GM19351 (cell line): ENCODE measurements at regions not wholly inside any gene's neighbourhood (a gene's known extent, or its start where the extent isn't known, plus 50 kb on each side); places are given as distances from the start of the nearest gene placed in this dataset.

Source experiments
- ATAC-seq: cut with Tn5 transposase; IDR thresholded peaks from one replicate; pipeline ENCODE4 v1.9.1; 2021; ENCODE audit warnings: mild to moderate bottlenecking, moderate library complexity; ENCODE audit not compliant: unreplicated experiment

DNA sequence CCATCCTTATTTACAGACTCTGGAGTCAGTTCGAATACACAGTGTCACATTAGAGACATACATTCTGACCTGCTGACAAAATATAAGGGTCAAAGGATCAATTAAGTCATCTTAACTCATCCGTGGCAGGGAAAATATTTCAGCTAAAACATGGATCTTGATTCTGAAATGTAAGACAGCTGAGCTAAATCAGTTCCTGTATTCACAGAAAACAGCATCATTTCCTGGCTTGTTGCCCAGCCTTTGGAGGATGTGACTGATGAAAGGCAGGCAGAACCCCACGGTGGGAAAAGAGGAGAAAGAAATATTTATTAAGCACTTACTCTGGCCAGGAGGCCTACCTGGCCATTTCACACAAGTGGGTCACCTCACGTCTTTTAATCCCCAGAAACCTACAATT is 101.9 kb downstream of the GAS2L3 start:
- no peak for ATAC-seq

DNA sequence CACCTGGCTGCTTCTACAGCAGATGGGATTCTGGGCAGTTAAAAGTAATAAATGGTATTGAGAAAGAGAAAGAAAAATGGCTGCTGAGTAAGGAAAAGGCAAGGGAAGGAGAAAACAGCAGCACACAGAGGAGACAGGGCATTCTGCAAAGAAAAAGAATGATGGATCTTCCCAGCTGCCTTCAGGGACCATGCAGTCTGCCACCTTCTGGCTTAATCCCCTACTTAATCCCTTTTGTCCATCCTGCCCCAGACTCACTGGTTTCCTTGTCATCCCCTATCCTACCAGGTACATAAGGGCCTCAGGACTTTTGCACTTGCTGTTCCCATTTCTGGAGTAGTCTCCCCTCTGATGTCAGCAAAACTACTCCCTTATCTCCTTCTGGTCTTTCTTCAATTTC is 107.6 kb downstream of the GAS2L3 start:
- no peak for ATAC-seq

DNA sequence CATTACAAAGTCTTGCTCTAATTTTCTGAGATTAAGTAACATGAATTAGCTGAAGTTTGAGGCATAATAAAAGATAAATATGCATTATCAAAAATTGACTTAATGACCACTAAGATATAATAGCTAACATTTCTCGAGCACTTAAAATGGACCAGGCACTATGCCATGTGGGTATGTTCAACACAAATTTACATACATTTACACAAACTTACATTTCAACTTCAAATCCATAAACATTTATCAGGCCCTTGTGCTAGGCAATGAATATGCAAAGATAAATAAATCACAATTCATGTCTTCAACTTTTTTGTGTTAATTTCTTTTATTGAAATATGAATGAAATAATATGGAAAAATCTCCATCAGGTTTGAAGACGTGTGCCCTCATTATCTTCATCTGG is 108.7 kb downstream of the GAS2L3 start:
- ATAC-seq = no peak

DNA sequence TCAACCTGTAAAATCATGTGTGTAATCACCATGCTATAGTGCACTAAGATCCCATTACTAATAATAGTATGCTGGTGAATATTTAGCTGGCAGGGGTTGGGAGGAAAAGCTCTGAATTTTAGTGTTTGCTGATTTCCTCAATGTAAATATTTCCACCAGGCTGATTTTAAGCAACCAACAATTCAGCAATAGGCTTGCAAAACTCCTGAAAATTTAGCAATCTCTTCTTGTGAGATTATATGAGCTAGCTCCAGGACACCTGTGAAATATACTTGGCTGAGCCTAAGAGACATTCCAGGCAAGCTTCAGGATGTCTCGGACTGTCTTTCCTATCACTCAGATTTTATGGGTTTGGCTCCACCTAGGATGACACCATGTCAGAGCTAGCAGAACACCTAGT is 106.9 kb upstream of the ANO4 start:
- ATAC-seq = no peak

DNA sequence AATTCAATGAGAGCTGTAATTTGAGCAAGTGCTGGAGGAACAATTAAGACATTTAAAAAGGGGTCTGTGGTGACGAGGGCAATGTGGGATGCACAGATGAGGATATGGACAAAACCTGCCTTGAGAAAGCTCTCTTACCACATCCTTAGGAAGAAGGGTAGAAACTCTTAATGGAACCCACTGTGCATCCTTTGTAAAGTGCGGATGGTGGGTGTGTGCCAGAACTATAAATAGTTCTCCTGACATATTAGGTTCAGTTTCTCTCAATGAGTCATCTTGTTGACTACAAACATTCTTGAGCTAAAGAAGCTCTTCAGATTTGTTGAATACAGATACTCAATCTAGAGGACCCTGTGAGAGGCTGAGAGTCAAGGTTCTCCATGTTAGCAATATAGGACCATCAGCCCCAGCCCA is 106.1 kb upstream of the ANO4 start:
- ATAC-seq = no peak

DNA sequence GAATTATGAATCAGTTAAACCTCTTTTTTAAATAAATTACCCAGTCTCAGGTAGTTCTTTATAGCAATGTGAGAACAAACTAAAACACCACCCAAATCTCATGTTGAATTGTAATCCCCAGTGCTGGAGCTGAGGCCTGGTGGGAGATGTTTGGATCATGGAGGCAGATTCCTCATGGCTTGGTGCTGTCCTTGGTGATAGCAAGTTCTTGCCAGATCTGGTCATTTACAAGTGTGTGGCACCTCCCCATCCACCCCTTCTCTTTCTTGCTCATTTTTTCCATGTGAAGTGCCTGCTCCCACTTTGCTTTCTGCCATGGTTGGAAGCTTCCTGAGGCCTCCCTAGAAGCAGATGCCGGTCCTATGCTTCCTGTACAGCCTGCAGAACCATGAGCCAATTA is 102.1 kb upstream of the ANO4 start:
- no peak for ATAC-seq

DNA sequence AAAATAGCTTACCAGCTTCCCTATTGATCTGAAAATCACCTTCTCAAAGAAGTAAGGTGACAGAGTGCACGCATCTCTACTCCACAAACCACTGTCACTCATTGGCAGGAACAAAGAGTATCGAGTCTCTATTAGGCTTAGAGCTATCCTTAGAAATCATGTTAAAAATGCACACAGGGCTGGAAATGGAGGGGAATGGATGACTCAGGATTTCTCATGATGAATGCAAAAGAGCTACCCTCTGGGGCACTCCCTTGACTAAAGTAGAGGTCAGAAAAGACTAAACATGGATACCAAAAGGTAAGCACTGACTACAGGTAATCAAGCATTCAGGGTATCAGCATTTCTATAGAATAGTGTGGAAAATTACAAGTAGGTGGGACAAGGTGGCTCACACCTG is 96.1 kb upstream of the ANO4 start:
- ATAC-seq = no peak

DNA sequence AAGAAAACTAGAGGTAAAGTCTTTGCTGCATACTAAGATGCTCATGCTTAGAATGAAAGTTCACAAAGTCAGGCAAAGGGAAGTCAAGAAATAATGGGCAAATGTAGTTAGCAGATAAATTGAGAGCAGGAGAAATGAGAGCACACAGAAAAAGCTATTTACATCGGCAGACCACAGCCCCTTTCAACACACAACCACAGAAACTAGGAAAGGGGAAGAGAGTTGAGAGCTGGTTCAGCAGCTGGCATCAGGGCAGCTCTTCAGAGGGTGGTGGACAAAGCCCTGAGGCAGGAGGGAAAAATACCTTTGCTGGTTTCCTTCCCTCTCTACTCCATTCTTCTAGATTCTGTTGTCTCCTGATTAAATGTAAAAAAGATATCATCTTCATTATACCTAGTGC is 95.4 kb upstream of the ANO4 start:
- peak; percentile 72 for ATAC-seq

DNA sequence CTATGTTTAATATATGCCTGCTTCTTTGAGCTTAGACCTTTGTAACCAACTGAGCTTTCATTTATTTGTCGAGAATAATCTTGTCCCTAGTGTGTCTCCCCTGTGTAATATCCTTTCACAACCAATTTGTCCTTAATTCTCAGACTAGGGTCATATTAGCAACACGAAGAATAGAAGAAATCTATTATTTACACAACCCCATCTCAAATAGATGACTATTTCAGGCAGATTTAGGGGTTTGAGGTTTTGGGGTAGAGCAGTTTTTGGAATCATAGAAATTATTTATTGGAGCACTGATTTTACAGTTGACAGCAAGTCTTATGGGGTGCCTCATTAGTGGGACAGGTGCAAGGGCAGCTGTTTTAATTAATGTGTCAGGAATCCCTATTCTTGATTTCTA is 91.2 kb upstream of the ANO4 start:
- ATAC-seq = no peak

DNA sequence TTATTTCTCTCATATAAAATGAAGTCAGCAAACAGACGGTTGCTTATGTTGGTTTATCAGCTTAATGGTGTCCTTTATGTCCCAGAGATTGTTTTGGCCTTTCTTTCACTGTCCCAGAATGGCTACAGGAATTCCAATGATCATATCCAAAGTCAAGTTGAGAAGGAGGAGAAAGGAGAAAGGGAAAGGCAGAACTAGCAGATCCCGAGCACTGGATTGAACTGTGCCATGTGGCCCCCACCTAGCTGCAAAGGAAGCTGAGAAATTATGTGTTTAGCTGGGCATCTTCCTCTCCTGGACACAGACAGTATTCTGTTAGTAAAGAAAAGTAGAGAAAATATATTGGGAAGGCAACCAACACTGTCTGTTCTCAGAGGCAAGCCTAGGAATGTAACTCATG is 90.7 kb upstream of the ANO4 start:
- ATAC-seq = no peak

DNA sequence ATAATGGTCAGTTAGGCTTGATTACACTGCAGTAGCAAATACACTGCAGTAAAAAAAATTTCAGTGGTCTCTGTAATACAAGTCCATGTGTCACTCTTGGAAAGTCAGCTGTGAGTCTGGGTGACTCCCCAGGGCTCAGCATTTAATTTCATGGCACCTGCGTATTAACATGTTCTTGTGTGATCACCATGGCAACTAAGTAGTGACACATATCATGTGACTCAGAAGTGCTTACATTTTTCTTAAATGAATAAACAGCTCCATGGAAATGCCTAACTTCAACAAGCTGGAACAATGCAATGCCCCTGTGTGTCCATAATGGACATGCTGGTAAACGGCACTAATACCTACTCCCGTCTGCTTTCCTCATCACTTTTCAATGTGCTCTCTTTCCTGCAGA is 88.5 kb upstream of the ANO4 start:
- no peak for ATAC-seq

DNA sequence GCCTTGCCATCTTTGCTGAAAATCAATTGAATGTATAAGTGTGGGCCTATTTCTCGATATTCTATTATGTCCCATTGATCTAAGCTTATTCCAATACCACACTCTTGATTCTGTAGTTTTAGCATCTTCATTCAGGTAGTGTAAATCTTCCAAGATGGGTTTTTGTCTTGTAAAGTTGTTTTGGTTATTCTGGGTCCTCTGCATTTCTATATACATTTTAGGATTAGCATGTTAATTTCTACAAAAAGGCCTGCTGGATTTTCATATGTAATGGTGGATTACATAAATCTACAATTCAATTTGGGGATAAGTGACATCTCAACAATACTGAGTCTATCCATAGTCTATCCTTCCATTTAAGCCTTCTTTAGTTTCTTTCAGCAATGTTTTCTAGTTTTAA is 86.0 kb upstream of the ANO4 start:
- ATAC-seq = no peak

DNA sequence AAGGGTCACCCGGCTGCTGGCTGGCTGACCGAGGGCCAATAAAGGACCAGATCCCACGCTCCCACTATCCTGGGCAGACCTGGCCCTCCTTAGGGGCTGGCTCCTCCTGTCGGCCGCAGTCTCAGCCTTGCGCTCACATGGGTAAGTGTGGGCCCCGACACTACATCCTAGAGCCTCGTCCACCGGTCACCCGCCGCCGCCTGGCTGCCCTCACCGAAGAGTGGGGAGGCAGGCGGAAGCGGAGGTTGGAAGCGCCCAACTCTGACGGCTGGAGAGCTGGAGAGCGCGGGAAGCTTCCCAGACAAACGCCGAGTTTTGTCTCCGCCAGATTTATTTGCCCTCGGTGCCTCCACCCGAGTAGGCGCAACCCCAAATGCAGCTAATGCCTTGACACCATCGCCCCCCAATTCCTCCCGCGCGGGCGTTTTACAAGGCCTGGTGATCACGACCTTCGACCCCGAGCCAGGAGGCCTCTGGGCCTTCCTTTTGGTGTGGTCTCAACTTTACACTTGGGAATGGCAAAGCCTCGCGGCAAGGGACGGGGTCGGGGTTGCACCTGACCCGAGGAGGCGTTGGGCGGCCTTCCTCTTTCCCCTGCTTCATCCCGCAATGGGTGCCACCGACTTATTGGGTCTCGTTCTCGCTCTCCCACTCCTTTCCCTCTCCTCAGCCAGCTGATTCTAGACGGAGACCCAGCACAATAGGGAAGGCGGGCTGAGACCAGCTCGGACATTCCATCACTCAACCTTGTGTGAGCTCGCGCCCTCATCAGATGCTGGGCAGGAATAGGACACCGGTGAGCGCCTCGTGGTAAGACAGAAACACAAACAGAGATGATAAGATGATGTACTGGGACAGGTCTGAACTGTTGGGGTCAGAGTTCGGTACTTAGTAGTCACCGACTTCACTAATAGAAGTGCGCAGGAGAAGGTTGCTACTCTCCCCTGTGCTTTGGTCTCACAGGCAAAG is 78.3 kb upstream of the ANO4 start:
- no peak for ATAC-seq

DNA sequence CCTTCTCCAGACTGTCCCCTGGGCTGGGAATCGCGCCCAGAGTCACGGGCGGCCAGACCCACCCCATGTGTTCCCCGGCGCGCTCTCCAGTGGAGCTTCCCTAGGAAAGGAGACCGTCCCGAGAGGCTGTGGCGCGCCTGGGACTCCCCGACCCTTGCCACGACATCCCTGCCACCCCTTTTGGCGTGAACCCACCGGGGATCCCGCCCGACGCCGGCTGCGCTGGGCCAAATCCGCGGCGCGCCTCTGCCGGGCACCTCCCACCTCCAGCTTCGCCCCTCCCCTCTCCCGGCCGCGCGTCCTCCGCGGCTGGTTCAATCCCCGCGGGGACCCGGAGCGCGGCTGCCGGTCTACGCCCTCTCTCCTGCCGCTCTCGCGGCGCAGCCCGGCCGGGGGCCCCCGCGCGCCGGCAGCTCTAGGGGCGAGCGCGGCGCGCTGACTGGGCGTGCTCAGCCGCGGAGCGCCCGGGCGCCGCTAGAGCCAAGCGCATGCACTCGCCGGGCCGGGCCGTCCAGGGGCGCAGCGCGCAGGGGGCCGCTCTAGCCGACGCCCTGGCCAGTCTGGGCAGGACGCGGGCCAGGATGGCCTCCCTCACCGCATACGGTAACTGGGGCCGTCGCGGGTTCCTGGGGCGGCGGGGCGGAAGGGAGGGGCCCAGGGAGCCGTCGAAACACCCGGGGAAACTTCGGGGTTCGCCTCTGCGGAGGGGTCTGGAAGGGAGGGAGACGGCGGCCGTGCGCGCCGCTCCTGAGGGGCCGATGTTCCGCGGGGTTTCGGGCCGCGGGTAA is 77.4 kb upstream of the ANO4 start:
- ATAC-seq = no peak

DNA sequence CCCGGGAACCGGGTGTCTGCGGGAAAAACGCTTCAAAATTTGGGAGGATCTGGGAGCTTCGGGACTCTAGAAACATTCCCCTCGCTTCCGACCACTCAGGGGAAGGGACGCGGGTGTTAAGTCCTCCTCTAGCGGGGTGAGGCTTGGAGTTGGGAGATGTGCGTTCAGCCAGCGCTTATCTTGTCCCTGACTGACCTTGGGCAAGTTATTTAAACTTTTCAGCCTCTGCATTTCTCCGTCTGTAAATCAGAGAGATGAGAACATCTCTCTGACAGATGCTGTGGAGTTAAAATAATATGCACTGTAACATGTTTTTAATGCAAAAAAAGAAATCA is 76.9 kb upstream of the ANO4 start:
- ATAC-seq = no peak

DNA sequence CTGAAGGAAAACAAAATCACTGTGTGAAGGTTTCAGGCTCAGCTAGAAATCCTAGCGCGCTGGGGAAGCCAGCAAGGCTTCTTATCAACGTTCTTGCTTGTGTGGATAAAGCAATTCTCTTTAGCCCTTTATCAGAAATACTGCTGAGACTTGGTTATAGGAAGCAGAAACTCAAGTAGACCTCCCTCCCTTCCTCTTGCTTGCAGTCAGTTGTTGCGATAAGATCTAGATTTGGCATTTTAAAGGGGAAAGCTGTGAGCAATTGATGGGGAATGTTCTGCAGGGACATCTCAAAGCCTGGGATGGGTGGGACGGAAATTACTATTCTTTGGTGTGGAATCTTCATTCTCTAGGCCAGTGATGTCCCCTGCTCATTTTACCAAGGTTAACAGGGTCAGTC is 76.4 kb upstream of the ANO4 start:
- ATAC-seq = no peak

DNA sequence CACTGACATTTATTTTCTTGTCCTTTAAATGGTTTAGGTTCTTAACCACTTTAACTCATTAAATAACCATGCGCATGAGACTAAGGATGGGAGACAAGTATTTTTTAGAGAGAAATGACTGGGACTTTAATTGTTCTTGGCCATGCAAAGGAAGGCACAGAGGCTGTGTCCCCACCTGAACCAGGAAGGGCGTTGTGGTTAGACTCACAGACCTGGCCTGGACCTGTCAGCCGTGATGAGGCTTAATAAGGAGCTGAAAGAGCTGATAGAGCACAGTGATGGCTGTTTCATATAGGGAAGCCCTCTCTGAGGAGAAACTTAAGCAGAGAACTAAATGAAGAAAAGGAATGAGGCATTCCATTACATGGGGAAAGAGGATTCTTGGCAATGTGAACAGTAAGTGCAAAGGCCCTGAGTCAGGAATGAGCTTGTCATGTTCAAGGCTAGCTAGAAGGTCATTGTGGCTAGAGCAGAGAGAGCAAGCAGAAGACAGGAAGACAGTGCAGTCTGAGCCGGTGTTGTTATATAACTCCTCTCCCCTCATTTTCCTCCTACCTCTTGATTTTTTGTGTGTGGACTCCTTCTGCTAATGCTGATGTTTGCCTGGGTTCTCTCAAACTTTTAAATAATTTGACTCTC is 74.4 kb upstream of the ANO4 start:
- no peak for ATAC-seq

DNA sequence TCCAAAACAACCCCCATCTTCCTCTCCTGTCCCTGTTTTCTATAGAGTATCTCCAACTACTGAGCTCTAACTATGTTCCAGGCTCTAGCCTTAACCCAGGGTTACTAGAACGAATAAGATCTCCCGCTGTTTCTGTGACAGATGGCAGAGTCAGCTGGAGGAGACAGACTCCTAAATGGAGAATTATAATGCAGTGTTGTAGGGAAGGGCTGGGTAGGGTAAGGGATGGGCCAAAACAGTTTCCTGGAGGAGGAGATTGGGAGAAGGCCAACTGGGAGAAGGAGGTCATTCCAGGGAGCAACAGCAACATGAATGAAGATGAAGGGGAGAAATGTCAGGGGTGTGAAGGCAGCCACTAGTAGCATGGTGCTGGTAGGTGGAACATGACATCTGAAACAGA is 73.4 kb upstream of the ANO4 start:
- ATAC-seq = no peak

DNA sequence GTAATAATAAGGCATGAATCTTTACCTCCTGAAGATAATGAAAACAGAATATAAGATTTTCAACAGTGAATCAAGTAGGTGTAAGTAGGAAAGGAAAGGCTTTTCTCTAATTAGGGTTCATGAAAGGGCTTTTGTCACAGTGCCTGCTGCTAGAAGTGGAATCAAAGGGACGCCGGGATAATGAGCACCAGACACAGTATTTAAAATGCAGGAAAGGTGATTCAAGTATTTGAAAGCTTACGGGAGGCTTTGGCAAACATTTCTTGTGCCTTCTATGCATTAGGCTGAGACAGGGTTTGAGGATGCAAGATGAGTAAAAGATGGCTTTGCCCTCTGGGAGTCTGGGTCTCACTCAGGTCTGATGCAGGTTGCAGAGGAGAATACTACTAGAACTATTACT is 70.5 kb upstream of the ANO4 start:
- ATAC-seq = no peak

DNA sequence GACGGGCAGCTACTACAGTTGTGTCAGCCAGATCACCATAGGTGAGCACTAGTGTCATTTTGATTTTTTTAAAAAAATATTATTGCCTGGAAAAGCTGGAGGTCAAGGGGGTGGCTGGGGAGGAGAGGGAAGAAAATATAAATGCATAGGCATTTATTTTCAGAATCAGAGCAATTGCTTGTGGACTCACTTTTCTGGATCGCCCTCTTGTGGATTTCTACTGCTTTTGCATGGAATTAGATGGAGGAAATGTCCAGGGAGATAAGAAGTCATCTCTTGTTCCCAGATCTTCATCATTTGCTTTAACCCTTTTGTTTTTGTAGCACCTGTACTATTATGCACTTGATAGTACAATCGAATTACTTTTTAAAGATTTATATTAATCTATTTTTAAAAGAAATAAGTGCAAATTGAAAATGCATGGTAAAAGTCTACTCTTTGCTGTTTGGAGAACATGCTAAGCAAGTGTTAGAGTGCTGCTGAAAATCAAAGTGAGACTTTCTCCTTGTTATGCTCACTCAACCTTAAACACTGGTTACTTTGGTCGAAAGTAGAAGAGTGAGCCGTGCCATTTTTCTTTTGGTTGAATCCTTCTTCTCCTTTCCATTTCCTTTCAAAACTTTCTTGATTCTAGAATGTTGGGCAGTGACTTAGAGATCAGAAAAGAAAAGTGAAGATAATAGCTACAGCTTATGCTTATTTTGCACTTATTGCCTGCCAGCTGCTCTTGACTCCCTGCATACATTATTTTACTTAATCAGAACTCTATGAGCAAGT is 60.6 kb upstream of the ANO4 start:
- ATAC-seq = peak; percentile 79

DNA sequence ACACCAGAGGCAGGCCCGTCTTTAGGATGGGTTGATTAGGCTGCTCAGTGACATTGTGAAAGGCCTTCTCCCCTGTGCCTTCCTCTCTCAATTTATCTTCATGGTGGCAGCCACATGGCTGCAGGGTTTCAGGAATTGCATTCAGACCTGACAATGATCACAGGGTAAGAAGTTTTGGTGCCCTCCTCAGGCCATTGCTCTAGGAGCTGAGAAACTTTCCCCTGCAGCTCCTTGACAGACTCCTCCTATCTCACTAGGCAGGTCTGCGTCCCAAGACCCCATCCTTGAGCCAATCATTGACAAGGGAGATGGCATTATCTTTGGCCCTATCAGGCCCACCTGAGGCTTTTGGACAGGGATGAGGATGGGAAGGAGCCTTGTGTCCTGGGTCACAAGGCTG is 57.4 kb upstream of the ANO4 start:
- no peak for ATAC-seq
